ENCODE measurements at regions not wholly inside any gene's neighbourhood (a gene's known extent, or its start where the extent isn't known, plus 50 kb on each side); places are given as distances from the start of the nearest gene placed in this dataset.

DNA sequence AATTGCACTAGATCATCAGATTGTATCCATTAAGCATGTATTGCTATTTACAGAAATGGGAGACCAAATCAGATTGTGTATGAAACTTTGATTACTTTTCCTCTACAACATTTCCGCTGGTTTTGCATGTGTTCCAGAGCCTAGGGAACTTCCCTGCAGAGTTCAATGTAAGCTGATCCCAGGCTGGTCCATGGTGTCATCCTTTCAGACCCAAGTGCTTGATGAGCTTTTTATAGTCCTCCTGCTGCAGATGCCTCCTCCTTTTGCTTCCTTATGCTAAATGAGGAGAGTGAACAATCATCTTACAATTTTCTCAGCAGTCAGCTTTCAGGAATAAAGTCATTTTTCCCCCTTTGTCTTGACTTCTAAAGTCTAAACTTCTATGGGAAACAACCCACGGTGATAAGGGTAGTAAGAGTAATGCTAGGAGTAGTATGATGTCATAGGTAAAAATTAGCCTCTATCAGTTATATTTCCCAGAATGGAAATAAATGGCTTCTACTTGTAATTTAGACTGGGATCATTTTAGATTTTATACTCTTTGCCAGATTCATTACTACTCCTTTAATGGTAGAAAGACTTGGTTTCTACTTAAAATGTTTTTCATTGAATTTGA, 55.1 kb upstream of the SLC4A4 start (continued):
- TF ChIP-seq, protein P1, sequence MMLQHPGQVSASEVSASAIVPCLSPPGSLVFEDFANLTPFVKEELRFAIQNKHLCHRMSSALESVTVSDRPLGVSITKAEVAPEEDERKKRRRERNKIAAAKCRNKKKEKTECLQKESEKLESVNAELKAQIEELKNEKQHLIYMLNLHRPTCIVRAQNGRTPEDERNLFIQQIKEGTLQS (IDR thresholded peaks at IDR 0.05; ENCODE audit: insufficient read depth, low read depth, low read length), result no peak
- TF ChIP-seq TBP (IDR thresholded peaks at IDR 0.05; ENCODE audit: low read depth, low read length) (no peak), NRF1 (IDR thresholded peaks at IDR 0.05; ENCODE audit: low read depth, low read length) (no peak), SP1 (IDR thresholded peaks at IDR 0.05; ENCODE audit: low read depth, low read length) (no peak), SP4 (IDR thresholded peaks at IDR 0.05; ENCODE audit: low read length) (no peak), RFX5 (IDR thresholded peaks at IDR 0.05; ENCODE audit: borderline replicate concordance, low read depth, low read length) (no peak), ZNF274 (IDR thresholded peaks at IDR 0.05; ENCODE audit: borderline replicate concordance, extremely low read depth, low read length) (no peak)
